ENCODE measurements at regions not wholly inside any gene's neighbourhood (a gene's known extent, or its start where the extent isn't known, plus 50 kb on each side); places are given as distances from the start of the nearest gene placed in this dataset.
"Not testable (repeated sequence)": the region's sequence is repeated elsewhere in the genome, so short reads cannot be mapped to it uniquely, and the experiment has no call there.

GRCh38 chr4:49155270-49155669 lies 169.2 kb downstream of the CWH43 start:
- not testable (repeated sequence) for TF ChIP-seq CTCF, POLR2A (IDR thresholded peaks at IDR 0.05)

Measured in body of pancreas (tissue), 4 donors.